Brain microvascular endothelial cell (primary cell): ENCODE measurements at regions not wholly inside any gene's neighbourhood (a gene's known extent, or its start where the extent isn't known, plus 50 kb on each side); places are given as distances from the start of the nearest gene placed in this dataset.

Experiments
- DNase-seq: peaks from one replicate; pipeline ENCODE4 v3.0.0-alpha.2; 2020
- H3K27ac ChIP-seq: fragments of 250-450 bp; sonication (Bioruptor Pico); 2 replicates; pipeline ENCODE4 v1.5.1; 2020; ENCODE audit warnings: mild to moderate bottlenecking, moderate library complexity
- H3K27me3 ChIP-seq: fragments of 250-450 bp; sonication (Bioruptor Pico); replicated peaks from 2 replicates; pipeline ENCODE4 v1.5.1; 2020; ENCODE audit warnings: mild to moderate bottlenecking
- H3K36me3 ChIP-seq: fragments of 250-450 bp; sonication (Bioruptor Pico); replicated peaks from 2 replicates; pipeline ENCODE4 v1.5.1; 2020; ENCODE audit warnings: mild to moderate bottlenecking
- H3K4me3 ChIP-seq: 2 replicates; pipeline ENCODE4 v1.5.1; 2011; ENCODE audit warnings: low read depth, mild to moderate bottlenecking, control low read depth, low read length, moderate library complexity
- in situ Hi-C: cut with HindIII; loops from 2 replicates; pipeline ENCODE4 v1.10.0; 2017; ENCODE audit warnings: low sequenced_read_pairs, low pct_ligation_motif_present
- TF ChIP-seq, protein P1 (sequence below): IDR thresholded peaks from 2 replicates; pipeline ENCODE4 v1.5.1; 2011; ENCODE audit warnings: low read depth, mild to moderate bottlenecking, moderate library complexity, low read length, control low read depth, inconsistent platforms; ENCODE audit errors: missing control alignments

DNA sequence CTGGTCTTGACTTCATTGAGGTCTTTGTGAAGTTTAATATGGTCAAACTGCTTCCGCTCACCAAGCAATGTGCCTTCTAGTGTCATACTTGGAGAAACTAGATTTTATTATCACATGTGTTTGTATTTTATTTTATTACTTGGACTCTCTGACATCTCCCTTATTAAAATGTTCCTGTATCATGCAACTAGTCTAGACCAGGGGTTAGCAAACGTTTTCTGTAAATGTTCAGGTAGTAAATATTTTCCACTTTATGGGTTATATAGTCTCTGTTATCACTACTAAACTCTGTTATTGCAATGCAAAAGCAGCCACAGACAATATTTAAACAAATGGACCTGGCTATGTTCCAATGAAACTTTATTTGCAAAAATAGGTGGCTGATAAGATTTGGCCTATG is 443.8 kb downstream of the MID1IP1 start:
- H3K4me3 ChIP-seq, result no peak overlapping the region
- in situ Hi-C loops, result no loop called here
- no peak overlapping the region for H3K27ac ChIP-seq
- H3K36me3 ChIP-seq, result no peaks in the 10 kb centered on the region
- TF ChIP-seq, protein P1, sequence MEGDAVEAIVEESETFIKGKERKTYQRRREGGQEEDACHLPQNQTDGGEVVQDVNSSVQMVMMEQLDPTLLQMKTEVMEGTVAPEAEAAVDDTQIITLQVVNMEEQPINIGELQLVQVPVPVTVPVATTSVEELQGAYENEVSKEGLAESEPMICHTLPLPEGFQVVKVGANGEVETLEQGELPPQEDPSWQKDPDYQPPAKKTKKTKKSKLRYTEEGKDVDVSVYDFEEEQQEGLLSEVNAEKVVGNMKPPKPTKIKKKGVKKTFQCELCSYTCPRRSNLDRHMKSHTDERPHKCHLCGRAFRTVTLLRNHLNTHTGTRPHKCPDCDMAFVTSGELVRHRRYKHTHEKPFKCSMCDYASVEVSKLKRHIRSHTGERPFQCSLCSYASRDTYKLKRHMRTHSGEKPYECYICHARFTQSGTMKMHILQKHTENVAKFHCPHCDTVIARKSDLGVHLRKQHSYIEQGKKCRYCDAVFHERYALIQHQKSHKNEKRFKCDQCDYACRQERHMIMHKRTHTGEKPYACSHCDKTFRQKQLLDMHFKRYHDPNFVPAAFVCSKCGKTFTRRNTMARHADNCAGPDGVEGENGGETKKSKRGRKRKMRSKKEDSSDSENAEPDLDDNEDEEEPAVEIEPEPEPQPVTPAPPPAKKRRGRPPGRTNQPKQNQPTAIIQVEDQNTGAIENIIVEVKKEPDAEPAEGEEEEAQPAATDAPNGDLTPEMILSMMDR, result no peak
- H3K27me3 ChIP-seq, result no peaks in the 10 kb centered on the region
- DNase-seq, result no peak

DNA sequence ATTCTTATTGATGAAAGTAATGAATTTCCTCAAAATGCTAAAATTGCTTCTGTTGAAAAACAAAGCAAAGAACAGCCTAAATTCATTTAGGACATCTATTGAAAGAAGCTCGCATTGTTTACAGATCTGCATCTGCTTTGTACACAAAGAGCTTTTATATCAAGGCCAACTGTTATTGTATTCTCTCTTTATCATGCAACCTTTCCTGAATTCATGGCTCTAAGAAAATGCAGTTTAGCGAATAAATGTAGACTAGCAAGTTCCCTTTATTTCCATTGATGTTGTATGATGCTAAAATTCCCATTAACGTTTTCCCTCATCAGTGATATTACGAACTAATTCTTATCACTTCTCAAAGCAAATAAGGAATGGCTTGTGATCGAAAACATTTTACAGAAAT is 446.3 kb downstream of the MID1IP1 start:
- in situ Hi-C loops, result no loop called here
- H3K36me3 ChIP-seq, result no peaks in the 10 kb centered on the region
- no peak for DNase-seq
- H3K27me3 ChIP-seq, result no peaks in the 10 kb centered on the region
- TF ChIP-seq, protein P1, result no peak
- H3K4me3 ChIP-seq, result no peak overlapping the region
- H3K27ac ChIP-seq, result no peak overlapping the region

DNA sequence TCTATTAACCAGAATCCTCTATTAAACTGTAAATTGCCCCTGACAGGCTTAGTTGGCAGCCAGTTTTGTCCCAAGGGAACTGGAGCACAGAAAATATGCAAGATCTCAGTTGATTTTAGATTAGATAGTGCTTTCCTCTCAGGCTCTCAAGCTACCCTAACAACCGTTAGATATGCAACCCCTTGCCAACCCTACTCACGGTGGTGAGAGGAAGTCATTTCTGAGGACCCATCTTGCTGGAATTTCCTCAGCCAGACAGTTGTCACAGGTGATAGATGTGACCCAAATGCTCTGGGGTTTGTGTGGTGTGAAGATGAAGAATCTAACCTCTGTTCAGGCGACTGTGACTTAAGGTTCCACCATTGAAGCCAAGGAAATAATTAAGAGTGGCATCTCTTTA is 447.1 kb downstream of the MID1IP1 start:
- no peak overlapping the region for H3K27ac ChIP-seq
- in situ Hi-C loops, result no loop called here
- H3K36me3 ChIP-seq, result no peaks in the 10 kb centered on the region
- H3K4me3 ChIP-seq, result no peak overlapping the region
- no peak for DNase-seq
- TF ChIP-seq, protein P1, result no peak
- no peaks in the 10 kb centered on the region for H3K27me3 ChIP-seq

DNA sequence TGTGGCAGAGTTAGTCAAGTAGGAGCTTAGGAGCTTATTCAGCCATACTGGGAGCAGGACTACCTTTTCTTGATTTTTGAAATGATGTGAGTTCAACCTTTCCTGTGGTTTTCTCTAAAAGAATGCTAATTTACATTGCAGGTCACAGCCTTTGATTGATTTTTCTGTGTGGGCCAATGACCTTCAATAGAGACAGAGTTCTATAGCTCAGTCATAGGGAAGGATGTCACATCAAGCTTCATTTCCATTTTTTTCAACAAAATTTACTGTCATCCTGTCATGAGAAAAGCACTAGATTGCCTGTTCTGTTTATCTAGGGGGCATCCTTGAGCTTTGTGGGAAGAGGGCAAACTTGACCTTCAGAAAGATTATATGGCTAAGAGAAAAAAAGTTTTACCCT is 448.7 kb downstream of the MID1IP1 start:
- Histone ChIP-seq H3K27ac (no peak overlapping the region), H3K36me3 (no peaks in the 10 kb centered on the region), H3K27me3 (no peaks in the 10 kb centered on the region), H3K4me3 (no peak overlapping the region)
- TF ChIP-seq, protein P1, result no peak
- in situ Hi-C loops, result no loop called here
- DNase-seq, result no peak

DNA sequence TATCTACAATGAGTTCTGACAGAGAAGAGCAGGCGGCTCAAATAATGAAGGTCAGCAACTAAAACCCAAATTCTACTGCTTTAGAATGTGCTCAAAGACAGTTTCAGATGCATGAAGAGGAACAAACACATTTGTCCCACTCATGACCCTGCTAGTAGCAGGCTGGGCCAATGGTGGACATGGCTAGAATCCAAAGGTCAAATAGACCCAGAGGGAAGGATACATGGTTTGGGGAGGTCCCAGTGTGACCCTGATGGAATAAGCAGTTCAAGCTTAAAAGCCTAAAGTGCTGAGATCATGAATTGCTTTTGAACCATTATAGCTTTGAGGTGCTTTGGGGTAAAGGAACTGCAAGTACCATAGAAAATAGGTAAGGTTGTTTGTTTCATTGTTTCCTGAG is 450.7 kb downstream of the MID1IP1 start:
- in situ Hi-C loops, result no loop called here

DNA sequence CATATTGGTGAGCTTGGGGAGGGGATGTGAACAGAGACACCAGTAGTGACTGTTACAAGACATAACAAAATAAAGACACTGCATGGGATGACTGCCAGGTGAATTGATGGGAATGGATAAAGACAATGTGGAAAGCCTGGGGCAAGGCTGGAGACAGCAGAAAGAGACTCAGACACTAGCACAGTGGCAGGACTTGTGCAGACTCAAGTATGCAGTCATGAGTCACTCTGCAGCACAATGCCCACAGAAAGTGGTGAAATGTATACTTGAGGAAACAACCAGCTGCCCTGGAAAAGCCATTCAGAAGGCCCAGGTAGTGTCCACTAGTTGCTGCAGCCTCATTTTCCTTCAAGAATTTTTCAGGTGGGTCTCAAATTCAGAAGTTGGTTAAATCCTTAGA is 452.3 kb downstream of the MID1IP1 start:
- in situ Hi-C loops, result no loop called here
- H3K27ac ChIP-seq, result no peak overlapping the region
- TF ChIP-seq, protein P1, result no peak
- DNase-seq, result no peak
- no peaks in the 10 kb centered on the region for H3K36me3 ChIP-seq
- H3K4me3 ChIP-seq, result no peak overlapping the region
- no peaks in the 10 kb centered on the region for H3K27me3 ChIP-seq

More for the DNA sequence above, 450.7 kb downstream of the MID1IP1 start:
- no peaks in the 10 kb centered on the region for H3K27me3 ChIP-seq
- TF ChIP-seq, protein P1, result no peak
- no peak overlapping the region for H3K27ac ChIP-seq
- DNase-seq, result no peak
- H3K4me3 ChIP-seq, result no peak overlapping the region
- H3K36me3 ChIP-seq, result no peaks in the 10 kb centered on the region
